OCI-LY7 (cell line): ENCODE measurements at regions not wholly inside any gene's neighbourhood (a gene's known extent, or its start where the extent isn't known, plus 50 kb on each side); places are given as distances from the start of the nearest gene placed in this dataset.

Source experiments
- BruUV-seq: library from RNA; stranded (reverse); fragments of 400-500 nt; replicated peaks from 2 replicates; lab custom pipeline; 2021; lab: Mats Ljungman, UMichigan
- CTCF ChIA-PET: fragments of 300-600 bp; sonication (Branson Sonifier 250); formaldehyde crosslinking; loops from one replicate; lab custom pipeline; 2022; ENCODE audit warnings: antibody characterized with exemption; ENCODE audit not compliant: unreplicated experiment; lab: Charles Lee
- POLR2A ChIA-PET: fragments of 300-600 bp; sonication (Branson Sonifier 250); formaldehyde crosslinking; loops from one replicate; lab custom pipeline; 2022; ENCODE audit warnings: antibody characterized with exemption; lab: Charles Lee
- DNase-seq: peaks from one replicate; pipeline ENCODE4 v3.0.0-alpha.2; 2015; ENCODE audit warnings: low spot score
- H2AFZ ChIP-seq: fragments of 200-600 bp; sonication (generic), shearing (Covaris generic); 2 replicates; pipeline ENCODE4 v1.6.1; 2014; ENCODE audit warnings: mild to moderate bottlenecking, antibody characterized with exemption, low read length, moderate library complexity
- H3K27ac ChIP-seq: fragments of 200-600 bp; sonication (generic); 2 replicates; pipeline ENCODE4 v1.5.1; 2014; ENCODE audit warnings: mixed run types, low read depth, mild to moderate bottlenecking, moderate library complexity, low read length, inconsistent platforms; ENCODE audit not compliant: poor library complexity, severe bottlenecking
- H3K36me3 ChIP-seq: fragments of 200-600 bp; sonication (generic); 2 replicates; pipeline ENCODE4 v1.6.1; 2014; ENCODE audit warnings: mild to moderate bottlenecking, antibody characterized with exemption, low read length, moderate library complexity, mixed read lengths; ENCODE audit not compliant: insufficient read depth
- H3K4me1 ChIP-seq: fragments of 200-600 bp; sonication (generic); 2 replicates; pipeline ENCODE4 v1.5.1; 2014; ENCODE audit warnings: mild to moderate bottlenecking, low read length; ENCODE audit not compliant: insufficient read depth, poor library complexity, severe bottlenecking
- H3K4me2 ChIP-seq: fragments of 200-600 bp; sonication (generic); 2 replicates; pipeline ENCODE4 v1.6.1; 2014; ENCODE audit warnings: mild to moderate bottlenecking, low read length
- H3K4me3 ChIP-seq: fragments of 200-600 bp; sonication (generic); 2 replicates; pipeline ENCODE4 v1.5.1; 2014; ENCODE audit warnings: mild to moderate bottlenecking, low read depth, low read length; ENCODE audit not compliant: poor library complexity, severe bottlenecking
- H3K79me2 ChIP-seq: fragments of 200-600 bp; sonication (generic); 2 replicates; pipeline ENCODE4 v1.6.1; 2016; ENCODE audit warnings: low read depth, mild to moderate bottlenecking, low read length, moderate library complexity, mixed read lengths; ENCODE audit not compliant: insufficient read depth
- H3K9me2 ChIP-seq: fragments of 200-600 bp; sonication (generic); 2 replicates; pipeline ENCODE4 v1.6.1; 2016; ENCODE audit warnings: mild to moderate bottlenecking, low read length, mixed read lengths; ENCODE audit not compliant: insufficient read depth
- H3K9me3 ChIP-seq: fragments of 200-600 bp; sonication (generic); 2 replicates; pipeline ENCODE4 v1.6.1; 2014; ENCODE audit warnings: mild to moderate bottlenecking, mixed run types, low read length, mixed read lengths
- H4K20me1 ChIP-seq: fragments of 200-600 bp; sonication (generic); 2 replicates; pipeline ENCODE4 v1.6.1; 2014; ENCODE audit warnings: mild to moderate bottlenecking, antibody characterized with exemption, low read length, moderate library complexity, mixed read lengths; ENCODE audit not compliant: insufficient read depth
- CTCF ChIP-seq: fragments of 200-600 bp; sonication (generic); conservative IDR thresholded peaks from 2 replicates; pipeline ENCODE4 v1.5.1; 2014; ENCODE audit warnings: mild to moderate bottlenecking, antibody characterized with exemption, low read length, moderate library complexity, mixed read lengths
- EZH2phosphoT487 ChIP-seq: fragments of 200-600 bp; sonication (generic); IDR thresholded peaks from 2 replicates; pipeline ENCODE4 v1.6.1; 2018; ENCODE audit warnings: low read depth, borderline replicate concordance, mild to moderate bottlenecking, mixed run types, antibody characterized with exemption, low read length, moderate library complexity, mixed read lengths
- intact Hi-C: fragments of 100-400 bp; cut with micrococcal nuclease; formaldehyde crosslinking; loops from one replicate; pipeline ENCODE4 v1.10.0; 2022; ENCODE audit not compliant: unreplicated experiment

GRCh38 chr20:22320245-22320915 is 264.0 kb downstream of the FOXA2 start:
- no peak overlapping the region for H3K4me3 ChIP-seq
- TF ChIP-seq EZH2phosphoT487, result no peak
- no peak for DNase-seq
- H3K4me1 ChIP-seq, result no peaks in the 10 kb centered on the region
- H3K27ac ChIP-seq, result no peak overlapping the region
- no TSS peak for BruUV-seq
- CTCF ChIA-PET, result no interaction called here
- H3K36me3 ChIP-seq, result no peaks in the 10 kb centered on the region
- H2AFZ ChIP-seq, result no peak overlapping the region
- no peaks in the 10 kb centered on the region for H3K79me2 ChIP-seq
- no peaks in the 10 kb centered on the region for H3K9me3 ChIP-seq
- no peak overlapping the region for H3K4me2 ChIP-seq
- POLR2A ChIA-PET, result interaction anchor here (0.6 kb wide), 1 partner anchor 600 kb away, joined by 3 read pairs; no protein-coding TSS in a partner anchor
- H3K9me2 ChIP-seq, result no peaks in the 10 kb centered on the region
- intact Hi-C loops, result no loop called here
- H4K20me1 ChIP-seq, result no peaks in the 10 kb centered on the region

- no peak for DNase-seq
- ChIA-PET POLR2A (no interaction called here), CTCF (no interaction called here)
- BruUV-seq, result no TSS peak
- TF ChIP-seq EZH2phosphoT487, result no peak
- no peak for TF ChIP-seq CTCF
- Histone ChIP-seq H3K27ac (no peak overlapping the region), H3K79me2 (no peaks in the 10 kb centered on the region), H3K9me2 (no peaks in the 10 kb centered on the region), H3K36me3 (no peaks in the 10 kb centered on the region), H3K4me1 (no peaks in the 10 kb centered on the region), H4K20me1 (no peaks in the 10 kb centered on the region), H3K4me3 (no peak overlapping the region), H3K4me2 (no peak overlapping the region), H3K9me3 (no peaks in the 10 kb centered on the region), H2AFZ (no peak overlapping the region)
- intact Hi-C loops, result loop anchor here (10.0 kb wide), 1 partner anchor 671 kb away; no protein-coding TSS in a partner anchor
Observed at GRCh38 chr20:22315771-22316170, 268.6 kb downstream of the FOXA2 start.

- Histone ChIP-seq H3K4me2 (no peak overlapping the region), H3K79me2 (no peaks in the 10 kb centered on the region), H3K9me3 (no peaks in the 10 kb centered on the region), H3K4me3 (no peak overlapping the region), H3K27ac (no peak overlapping the region), H3K36me3 (no peaks in the 10 kb centered on the region), H3K9me2 (no peaks in the 10 kb centered on the region), H2AFZ (no peak overlapping the region), H4K20me1 (no peaks in the 10 kb centered on the region), H3K4me1 (no peaks in the 10 kb centered on the region)
- POLR2A ChIA-PET, result interaction anchor here (0.6 kb wide), 1 partner anchor 82 kb away, joined by 3 read pairs; no protein-coding TSS in a partner anchor
- TF ChIP-seq CTCF, result no peak
- no peak for TF ChIP-seq EZH2phosphoT487
- no peak for DNase-seq
- BruUV-seq, result no TSS peak
- CTCF ChIA-PET, result no interaction called here
- intact Hi-C loops, result loop anchor here (10.0 kb wide), 1 partner anchor 670 kb away; no protein-coding TSS in a partner anchor
Observed at GRCh38 chr20:22315073-22315472, 269.3 kb downstream of the FOXA2 start.
